Hematopoietic multipotent progenitor cell (in vitro differentiated cells): ENCODE measurements at regions not wholly inside any gene's neighbourhood (a gene's known extent, or its start where the extent isn't known, plus 50 kb on each side); places are given as distances from the start of the nearest gene placed in this dataset.
A peak's percentile ranks its signal among the peaks of the same experiment; 100 is the strongest.
"Not testable (repeated sequence)": the region's sequence is repeated elsewhere in the genome, so short reads cannot be mapped to it uniquely, and the experiment has no call there.

Experiments
- DNase-seq, 3 donors: peaks; one replicate each; pipeline ENCODE4 v3.0.0-alpha.2; 2011 to 2015; ENCODE audit warnings: low read depth in 2 of 3, low spot score in 2 of 3

- DNase-seq, result not testable (repeated sequence)
Observed at GRCh38 chr1:228796945-228797344, 61.7 kb downstream of the RHOU start.

GRCh38 chr1:228798035-228798434, 62.8 kb downstream of the RHOU start:
- no peak for DNase-seq

- DNase-seq, result no peak
Observed at GRCh38 chr1:228798548-228798947, 63.3 kb downstream of the RHOU start.

DNA sequence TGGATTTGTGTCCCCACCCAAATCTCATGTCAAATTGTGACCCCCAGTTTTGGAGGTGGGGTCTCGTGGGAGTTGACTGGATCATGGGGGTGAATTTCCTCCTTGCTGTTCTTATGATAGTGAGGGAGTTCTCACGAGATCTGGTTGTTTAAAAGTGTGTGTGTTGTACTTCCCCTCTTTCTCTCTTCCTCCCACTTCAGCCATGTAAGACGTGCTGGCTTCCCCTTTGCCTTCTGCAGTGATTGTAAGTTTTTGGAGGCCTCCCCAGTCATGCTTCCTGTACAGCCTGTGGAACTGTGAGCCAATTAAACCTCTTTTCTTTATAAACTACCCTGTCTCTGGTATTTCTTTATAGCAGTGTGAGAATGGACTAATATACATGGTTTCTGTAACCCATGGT, 64.6 kb downstream of the RHOU start:
- no peak for DNase-seq

DNA sequence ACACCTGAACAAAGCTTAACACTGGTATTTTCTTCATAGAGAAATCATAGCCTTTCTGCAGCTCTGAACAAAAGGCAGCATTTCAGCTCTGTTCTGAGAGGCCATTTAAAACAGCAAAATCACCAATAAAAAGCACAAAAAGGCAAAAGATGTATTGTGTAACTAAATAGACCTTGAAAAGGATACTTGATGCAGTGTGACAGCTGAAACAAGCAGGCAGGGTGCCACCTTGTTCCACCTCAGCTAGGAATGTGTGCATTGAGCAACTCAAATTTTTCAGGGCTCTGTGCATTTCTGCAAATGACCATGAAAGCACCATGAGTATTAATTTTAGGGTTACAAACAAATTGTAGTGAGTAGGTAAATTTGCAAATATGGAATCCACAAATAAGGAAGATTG, 65.8 kb downstream of the RHOU start:
- DNase-seq, result no peak

- no peak for DNase-seq
Observed at GRCh38 chr1:228802386-228803220, 67.3 kb downstream of the RHOU start.

DNA sequence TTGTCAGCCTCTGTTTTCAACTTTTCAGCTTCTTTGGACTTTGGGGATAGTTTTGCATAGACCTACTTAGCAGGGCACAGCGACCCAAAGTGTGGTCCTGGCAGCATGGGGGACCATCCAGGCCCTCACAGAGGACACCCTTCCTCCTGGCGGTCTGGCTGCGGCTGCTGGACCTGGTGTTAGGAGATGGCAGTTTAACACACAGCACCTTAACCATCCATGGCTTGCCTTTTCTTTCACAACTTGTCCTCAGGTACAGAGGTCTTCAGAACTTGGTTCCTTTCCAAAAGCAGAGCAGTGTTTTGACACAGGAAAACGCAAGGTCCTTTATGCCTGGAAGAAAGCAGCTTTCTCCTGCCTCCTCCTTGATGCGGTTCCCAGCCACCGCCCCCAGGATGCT, 68.1 kb downstream of the RHOU start:
- no peak for DNase-seq

DNA sequence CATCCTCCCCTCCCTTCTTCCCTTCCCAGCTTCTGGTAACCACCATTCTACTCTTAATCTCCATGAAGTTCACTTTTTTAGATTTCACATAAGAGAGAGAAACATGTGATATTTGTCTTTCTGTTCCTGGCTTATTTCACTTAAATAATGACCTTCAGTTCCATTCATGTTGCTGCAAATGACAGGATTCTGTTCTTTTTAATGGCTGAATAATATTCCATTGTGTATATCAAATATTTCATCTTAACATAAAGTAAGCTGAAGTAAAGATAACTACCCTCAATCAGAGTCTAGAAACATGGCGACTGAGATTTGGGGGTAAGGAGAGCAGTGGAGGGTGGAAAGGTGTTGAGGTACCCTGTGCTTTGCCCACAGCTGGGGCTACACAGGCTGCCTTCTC, 68.9 kb downstream of the RHOU start:
- no peak for DNase-seq

GRCh38 chr1:228804640-228805413, 69.5 kb downstream of the RHOU start:
- DNase-seq, result no peak

GRCh38 chr1:228807904-228808605, 72.8 kb downstream of the RHOU start:
- DNase-seq, result no peak

GRCh38 chr1:228809621-228810394, 74.5 kb downstream of the RHOU start:
- DNase-seq, result no peak

DNA sequence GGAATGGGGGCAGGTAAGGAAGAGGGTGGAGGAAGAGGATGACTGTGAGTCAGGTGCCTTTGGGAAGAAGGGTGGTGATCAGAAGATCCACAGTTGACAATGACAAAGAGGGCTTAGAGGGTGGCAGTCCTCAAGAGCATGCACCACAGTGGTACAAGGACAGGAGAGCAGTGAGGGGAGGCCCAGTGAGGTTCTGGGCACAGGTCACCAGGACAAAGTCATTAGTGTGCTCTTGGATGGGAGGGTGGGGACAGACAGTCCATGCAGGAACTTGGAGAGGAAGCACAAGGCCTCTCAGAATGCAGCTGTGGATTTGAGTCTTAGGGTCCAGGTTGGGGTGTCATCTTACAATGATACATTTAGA, 75.1 kb downstream of the RHOU start:
- DNase-seq, result no peak

- DNase-seq, result peak in 1 of 3 donors; percentile 44
Observed at GRCh38 chr1:228810878-228811711, 75.8 kb downstream of the RHOU start.

DNA sequence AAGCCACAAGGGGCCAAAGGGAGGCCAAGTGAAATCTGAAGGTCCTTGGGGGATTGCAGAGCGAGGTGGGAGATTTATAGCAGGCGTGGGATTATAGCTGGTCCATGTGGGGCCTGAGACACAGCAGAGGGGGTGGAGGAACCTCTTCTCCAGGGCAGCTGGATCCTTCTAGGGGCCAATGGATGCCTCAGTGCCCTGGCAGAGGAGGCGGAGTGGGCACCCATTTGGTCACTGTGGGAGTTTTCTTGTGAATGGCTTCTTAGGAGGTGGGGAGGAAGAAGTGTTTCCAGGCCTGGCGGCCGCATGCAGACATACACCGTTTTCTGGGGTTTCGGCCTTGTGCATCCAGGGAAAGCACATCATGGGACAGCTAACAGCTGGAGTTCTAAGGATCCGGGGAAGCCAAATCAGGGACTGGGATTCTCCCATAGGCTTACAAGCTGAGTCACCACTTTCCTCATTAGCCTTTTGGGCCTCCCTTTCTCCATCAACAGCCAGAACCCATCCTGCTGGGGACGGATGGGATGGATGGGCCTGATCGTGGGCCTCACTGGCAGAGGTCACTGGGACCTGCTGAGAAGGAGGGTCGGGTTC, 76.5 kb downstream of the RHOU start:
- DNase-seq, result no peak

DNA sequence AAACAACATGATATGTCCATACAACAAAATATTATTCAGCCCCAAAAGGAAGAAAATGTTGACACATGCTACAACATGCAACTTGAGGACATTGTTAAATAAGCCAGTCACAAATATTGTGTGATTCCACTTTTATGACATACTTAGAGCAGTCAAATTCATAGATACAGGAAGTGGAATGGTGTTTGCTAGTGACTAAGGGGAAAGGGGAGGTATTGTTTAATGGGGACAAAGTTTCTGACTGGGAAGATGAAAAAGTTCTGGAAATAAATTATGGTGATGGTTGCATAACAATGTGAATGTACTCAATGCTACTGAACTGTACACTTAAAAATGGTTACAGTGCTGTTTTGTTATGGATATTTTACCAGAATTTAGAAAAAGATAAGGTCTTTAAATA, 77.7 kb downstream of the RHOU start:
- no peak for DNase-seq

GRCh38 chr1:228814176-228814575, 78.9 kb downstream of the RHOU start:
- no peak for DNase-seq

DNA sequence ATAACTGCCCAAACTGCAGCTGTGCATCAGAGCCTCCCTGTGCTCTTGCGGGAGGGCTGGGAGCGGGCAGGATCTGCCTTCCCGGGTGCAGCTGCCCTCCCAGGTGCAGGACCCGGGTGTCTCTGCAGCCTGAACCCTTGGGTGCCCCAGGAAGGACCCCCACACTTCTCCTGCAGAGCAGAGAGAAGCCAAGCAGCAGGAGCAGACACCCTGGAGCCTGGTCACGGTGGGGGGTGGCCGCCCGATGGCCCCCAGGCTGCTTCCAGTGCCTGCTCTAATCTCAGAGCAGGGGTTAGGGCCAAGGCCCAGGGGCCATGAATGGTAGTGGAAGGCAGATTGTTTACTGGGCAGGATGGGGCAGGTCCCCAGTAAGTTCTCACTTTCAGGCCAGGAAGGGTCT, 83.0 kb downstream of the RHOU start:
- DNase-seq, result no peak

GRCh38 chr1:228818928-228819630, 83.8 kb downstream of the RHOU start:
- no peak for DNase-seq

GRCh38 chr1:228821252-228821651, 86.0 kb downstream of the RHOU start:
- DNase-seq, result no peak
